IMR-90 (cell line): ENCODE measurements at regions not wholly inside any gene's neighbourhood (a gene's known extent, or its start where the extent isn't known, plus 50 kb on each side); places are given as distances from the start of the nearest gene placed in this dataset.

Source experiments
- ATAC-seq: fragments of 200-7000 bp; cut with Tn5 transposase; 2 replicates; pipeline ENCODE4 v1.9.1; 2020; ENCODE audit warnings: low read depth, mild to moderate bottlenecking, moderate library complexity
- BruUV-seq: library from RNA; stranded (reverse); fragments of 400-500 nt; replicated peaks from 2 replicates; lab custom pipeline; 2021; lab: Mats Ljungman, UMichigan
- CTCF ChIA-PET: fragments of 300-600 bp; formaldehyde crosslinking; extraction: SDS; loops from one replicate; lab custom pipeline; 2021; ENCODE audit warnings: antibody characterized with exemption; lab: Yijun Ruan, JAX
- POLR2A ChIA-PET: fragments of 300-600 bp; sonication (Branson Sonifier 250); formaldehyde crosslinking; loops from one replicate; lab custom pipeline; 2022; ENCODE audit warnings: antibody characterized with exemption; ENCODE audit not compliant: unreplicated experiment; lab: Charles Lee
- DNase-seq: peaks from one replicate; pipeline ENCODE4 v3.0.0; 2013
- H2AFZ ChIP-seq: replicated peaks from 2 replicates; pipeline ENCODE3; 2013; ENCODE audit warnings: low read length, mild to moderate bottlenecking; ENCODE audit not compliant: poor library complexity
- H2AK5ac ChIP-seq: 2 replicates; pipeline ENCODE4 v1.6.1; 2013; ENCODE audit warnings: low read depth, low read length, inconsistent platforms
- H2AK9ac ChIP-seq: replicated peaks from 2 replicates; pipeline ENCODE3; 2013; ENCODE audit warnings: mild to moderate bottlenecking, low read depth, low read length, moderate library complexity; ENCODE audit not compliant: poor library complexity
- H2BK120ac ChIP-seq: 2 replicates; pipeline ENCODE4 v1.6.1; 2013; ENCODE audit warnings: low read depth, low read length, inconsistent platforms
- H2BK15ac ChIP-seq: 3 replicates; pipeline ENCODE4 v1.6.1; 2013; ENCODE audit warnings: low read depth, low read length, inconsistent platforms
- H2BK20ac ChIP-seq: 2 replicates; pipeline ENCODE4 v1.6.1; 2013; ENCODE audit warnings: low read depth, mild to moderate bottlenecking, inconsistent platforms, low read length, moderate library complexity
- H2BK5ac ChIP-seq: 2 replicates; pipeline ENCODE4 v1.6.1; 2013; ENCODE audit warnings: mild to moderate bottlenecking, low read depth, low read length, inconsistent platforms; ENCODE audit not compliant: poor library complexity, severe bottlenecking
- H3K14ac ChIP-seq: replicated peaks from 2 replicates; pipeline ENCODE4 v1.6.1; 2013; ENCODE audit warnings: low read depth, low read length, inconsistent platforms
- H3K18ac ChIP-seq: 2 replicates; pipeline ENCODE4 v1.6.1; 2013; ENCODE audit warnings: low read depth, low read length, control low read depth
- H3K23ac ChIP-seq: 2 replicates; pipeline ENCODE4 v1.6.1; 2013; ENCODE audit warnings: low read depth, low read length, inconsistent platforms
- H3K27ac ChIP-seq: 2 replicates; pipeline ENCODE4 v1.5.1; 2013; ENCODE audit warnings: mild to moderate bottlenecking, control low read depth, low read length; ENCODE audit not compliant: insufficient read depth
- H3K27me3 ChIP-seq: 2 replicates; pipeline ENCODE4 v1.6.1; 2013; ENCODE audit warnings: low read length; ENCODE audit not compliant: control insufficient read depth, insufficient read depth
- H3K36me3 ChIP-seq: 2 replicates; pipeline ENCODE4 v1.6.1; 2013; ENCODE audit warnings: low read length, mixed read lengths; ENCODE audit not compliant: control insufficient read depth, insufficient read depth
- H3K4ac ChIP-seq: 2 replicates; pipeline ENCODE4 v1.6.1; 2013; ENCODE audit warnings: low read depth, low read length, inconsistent platforms
- H3K4me1 ChIP-seq: 2 replicates; pipeline ENCODE4 v1.6.1; 2013; ENCODE audit warnings: low read length, mixed read lengths; ENCODE audit not compliant: control insufficient read depth, insufficient read depth
- H3K4me2 ChIP-seq: 2 replicates; pipeline ENCODE4 v1.6.1; 2013; ENCODE audit warnings: low read depth, mild to moderate bottlenecking, control low read depth, low read length, moderate library complexity
- H3K4me3 ChIP-seq: 2 replicates; pipeline ENCODE4 v1.5.1; 2013; ENCODE audit warnings: low read depth, mild to moderate bottlenecking, control low read depth, low read length, moderate library complexity; ENCODE audit not compliant: insufficient read depth
- H3K56ac ChIP-seq: 2 replicates; pipeline ENCODE4 v1.6.1; 2013; ENCODE audit warnings: low read length, inconsistent platforms; ENCODE audit not compliant: insufficient read depth; ENCODE audit errors: extremely low read depth
- H3K79me1 ChIP-seq, 2 experiments: 2 replicates each; pipeline ENCODE4 v1.6.1; 2013; ENCODE audit warnings: low read length in 2 of 2, inconsistent platforms in 1 of 2, low read depth in 1 of 2
- H3K9ac ChIP-seq: 2 replicates; pipeline ENCODE4 v1.6.1; 2013; ENCODE audit warnings: low read depth, low read length, control low read depth
- H3K9me1 ChIP-seq: 2 replicates; pipeline ENCODE4 v1.6.1; 2013; ENCODE audit warnings: low read length, inconsistent platforms; ENCODE audit not compliant: insufficient read depth
- H3K9me3 ChIP-seq: 2 replicates; pipeline ENCODE4 v1.6.1; 2013; ENCODE audit warnings: low read length; ENCODE audit not compliant: control insufficient read depth, insufficient read depth
- H4K20me1 ChIP-seq: 2 replicates; pipeline ENCODE4 v1.6.1; 2013; ENCODE audit warnings: low read length, inconsistent platforms; ENCODE audit not compliant: insufficient read depth
- H4K5ac ChIP-seq: 2 replicates; pipeline ENCODE4 v1.6.1; 2013; ENCODE audit warnings: mild to moderate bottlenecking, low read depth, low read length, control low read depth
- H4K8ac ChIP-seq, 2 experiments: 2 replicates each; pipeline ENCODE4 v1.6.1; 2013; ENCODE audit warnings: low read depth in 2 of 2, low read length in 2 of 2, control low read depth in 1 of 2, inconsistent platforms in 1 of 2
- H4K91ac ChIP-seq: 2 replicates; pipeline ENCODE4 v1.6.1; 2013; ENCODE audit warnings: low read depth, low read length, inconsistent platforms; ENCODE audit not compliant: insufficient read depth
- RCOR1 ChIP-seq: IDR thresholded peaks from 2 replicates; pipeline ENCODE4 v1.6.1; 2012; ENCODE audit warnings: mild to moderate bottlenecking, low read length, improper control_type of control experiment; ENCODE audit not compliant: insufficient replicate concordance
- WGBS, 2 experiments: methylation state at CpG; one replicate each; pipeline versions ENCODE4 v1.1.5 to v1.1.7; 2013; ENCODE audit warnings: missing lambda C conversion rate in 2 of 2; ENCODE audit not compliant: insufficient read length in 1 of 2; ENCODE audit errors: extremely low coverage in 2 of 2; 5-methylcytosine and 5-hydroxymethylcytosine counted together
- dilution Hi-C: fragments of 300-500 bp; cut with HindIII; formaldehyde crosslinking; loops from one replicate; pipeline ENCODE4 v1.14.3; 2018; ENCODE audit warnings: low sequenced_read_pairs; ENCODE audit not compliant: unreplicated experiment
- in situ Hi-C: fragments of 300-500 bp; cut with MboI; formaldehyde crosslinking; loops from 3 replicates; pipeline ENCODE4 v1.14.3; 2019; ENCODE audit warnings: low sequenced_read_pairs, inconsistent platforms, mixed read lengths
- intact Hi-C: fragments of 100-400 bp; cut with micrococcal nuclease; formaldehyde crosslinking; loops from 2 replicates; pipeline ENCODE4 v1.10.0; 2022
- TF ChIP-seq, protein P1 (sequence below): fragments of 150-350 bp; IDR thresholded peaks from 2 replicates; pipeline ENCODE4 v1.6.1; 2017; ENCODE audit warnings: mild to moderate bottlenecking, antibody characterized with exemption, low read length, low read depth

DNA sequence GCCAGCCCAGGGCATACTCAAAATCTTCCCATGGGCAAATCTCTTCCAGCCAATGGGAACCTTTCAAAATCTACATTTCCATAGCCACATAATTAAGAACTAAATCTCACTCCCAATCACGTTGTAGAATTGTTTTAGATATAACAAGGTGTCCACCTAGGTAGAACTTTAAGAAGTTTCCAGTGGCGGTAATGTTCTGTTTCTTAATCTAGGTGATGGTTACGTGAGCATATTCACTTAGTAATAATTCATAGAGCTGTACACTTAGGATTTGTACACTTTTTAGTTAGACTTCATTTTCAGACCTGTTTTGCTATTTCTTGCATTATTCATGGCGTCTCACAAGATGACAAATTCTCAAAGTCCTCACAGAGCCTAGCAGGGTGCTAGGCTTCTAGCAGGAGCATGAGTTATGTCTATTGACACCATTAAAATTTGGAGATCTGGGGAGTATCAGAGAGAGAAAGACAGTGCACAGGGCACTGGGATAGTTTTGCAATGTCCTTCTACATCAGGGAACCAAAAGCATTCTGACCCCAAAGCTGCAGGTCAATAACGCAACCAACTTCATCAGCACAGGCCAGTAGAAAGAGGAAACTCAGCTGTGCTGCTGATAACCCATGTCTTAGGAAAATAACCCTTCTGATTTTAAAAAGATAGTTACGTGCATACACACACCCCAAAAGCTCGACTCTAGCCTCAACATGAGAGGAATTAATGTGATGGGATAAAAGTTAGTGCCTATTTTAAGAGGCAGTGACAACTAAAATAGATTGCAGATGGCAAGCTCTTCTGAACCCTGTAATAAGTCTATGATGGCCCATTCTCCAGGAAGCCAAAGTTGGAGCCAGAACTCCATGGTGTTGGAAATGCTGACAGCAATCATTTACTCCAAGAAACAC, 518.1 kb upstream of the JARID2 start:
- WGBS, 2 experiments: no CpG with 5 or more reads among the region's 7 CpGs
- H3K4ac ChIP-seq: peak overlapping the region; percentile 72
- H4K8ac ChIP-seq: peak overlapping the region in 1 of 2 experiments; percentile 48; a peak in 1 of 4 replicates
- H3K27ac ChIP-seq: no peak overlapping the region
- intact Hi-C loops (no loop called here), in situ Hi-C loops (no loop called here), dilution Hi-C loops (no loop called here)
- no peaks in the 10 kb centered on the region for H3K27me3 ChIP-seq
- H3K9me1 ChIP-seq: peaks cover 6% of the 10 kb centered on the region
- peak overlapping the region; percentile 53 for H3K18ac ChIP-seq
- ChIA-PET POLR2A (no interaction called here), CTCF (no interaction called here)
- H3K4me2 ChIP-seq: no peak overlapping the region
- H3K14ac ChIP-seq: peak overlapping the region; percentile 17
- no peak overlapping the region for H3K23ac ChIP-seq
- peak overlapping the region; percentile 43; the same call in 1 of the 3 replicates for H2BK15ac ChIP-seq
- peak overlapping the region; percentile 54; the same call in 1 of the 2 replicates for H4K91ac ChIP-seq
- H2AK9ac ChIP-seq: no peak overlapping the region
- no peaks in the 10 kb centered on the region for H4K20me1 ChIP-seq
- no peaks in the 10 kb centered on the region for H3K79me1 ChIP-seq
- no peak overlapping the region for H3K56ac ChIP-seq
- peak overlapping the region; percentile 89; the same call in 1 of the 2 replicates for H2BK120ac ChIP-seq
- no peaks in the 10 kb centered on the region for H3K36me3 ChIP-seq
- TF ChIP-seq, protein P1, sequence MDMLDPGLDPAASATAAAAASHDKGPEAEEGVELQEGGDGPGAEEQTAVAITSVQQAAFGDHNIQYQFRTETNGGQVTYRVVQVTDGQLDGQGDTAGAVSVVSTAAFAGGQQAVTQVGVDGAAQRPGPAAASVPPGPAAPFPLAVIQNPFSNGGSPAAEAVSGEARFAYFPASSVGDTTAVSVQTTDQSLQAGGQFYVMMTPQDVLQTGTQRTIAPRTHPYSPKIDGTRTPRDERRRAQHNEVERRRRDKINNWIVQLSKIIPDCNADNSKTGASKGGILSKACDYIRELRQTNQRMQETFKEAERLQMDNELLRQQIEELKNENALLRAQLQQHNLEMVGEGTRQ: no peak
- TF ChIP-seq RCOR1: no peak
- no peak overlapping the region for H3K4me3 ChIP-seq
- no TSS peak for BruUV-seq
- no peak for DNase-seq
- no peak overlapping the region for H3K9ac ChIP-seq
- no peak overlapping the region for H2BK5ac ChIP-seq
- no peaks in the 10 kb centered on the region for H3K9me3 ChIP-seq
- 0 out of 2 replicates have a peak overlapping the region, but pooled peaks have one; percentile 32 for H4K5ac ChIP-seq
- H2AFZ ChIP-seq: peak overlapping the region; percentile 28
- H2AK5ac ChIP-seq: peak overlapping the region; percentile 36
- peaks cover 13% of the 10 kb centered on the region for H3K4me1 ChIP-seq
- ATAC-seq: no peak
- peak overlapping the region; percentile 42; the same call in 1 of the 2 replicates for H2BK20ac ChIP-seq
